GM18508 (cell line): ENCODE measurements at regions not wholly inside any gene's neighbourhood (a gene's known extent, or its start where the extent isn't known, plus 50 kb on each side); places are given as distances from the start of the nearest gene placed in this dataset.
A peak's percentile ranks its signal among the peaks of the same experiment; 100 is the strongest.
"Not testable (repeated sequence)": the region's sequence is repeated elsewhere in the genome, so short reads cannot be mapped to it uniquely, and the experiment has no call there.

Experiments
- ATAC-seq: cut with Tn5 transposase; IDR thresholded peaks from one replicate; pipeline ENCODE4 v1.9.1; 2021; ENCODE audit warnings: moderate number of reproducible peaks; ENCODE audit not compliant: insufficient read depth, unreplicated experiment

DNA sequence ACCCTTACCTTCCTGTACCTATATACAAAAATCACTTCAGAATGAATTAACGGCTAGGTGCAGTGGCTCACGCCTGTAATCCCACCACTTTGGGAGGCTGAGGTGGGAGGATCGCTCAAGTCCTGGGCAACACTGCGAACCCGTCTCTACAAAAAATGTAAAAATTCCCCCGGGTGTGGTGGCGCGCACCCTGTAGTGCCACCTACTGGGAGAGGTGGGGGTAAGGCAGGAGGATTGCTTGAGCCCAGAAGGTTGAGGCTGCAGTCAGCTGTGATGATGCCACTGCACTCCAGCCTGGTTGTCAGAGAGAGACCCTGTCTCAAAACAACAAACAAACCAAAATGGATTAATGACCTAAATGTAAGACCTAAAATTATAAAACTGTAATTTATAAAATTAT lies 307.6 kb downstream of the SPATA31A1 start:
- not testable (repeated sequence) for ATAC-seq

DNA sequence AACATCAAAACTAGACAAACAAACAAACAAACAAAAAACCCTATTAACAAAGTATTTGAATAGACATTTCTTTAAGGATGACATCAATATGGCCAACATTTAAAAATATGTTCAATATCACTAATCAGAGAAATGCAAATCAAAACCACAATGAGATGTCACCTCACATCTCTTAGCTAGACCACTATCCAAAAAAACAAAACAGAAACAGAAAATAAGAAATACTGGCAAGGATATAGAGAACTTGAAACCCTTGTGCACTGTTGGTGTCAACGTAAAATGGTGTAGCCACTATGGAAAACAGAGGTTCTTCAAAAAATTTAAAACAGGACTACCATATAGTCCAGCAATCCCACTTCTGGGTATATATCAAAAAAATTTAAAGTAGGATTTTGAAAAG lies 308.2 kb downstream of the SPATA31A1 start:
- peak; percentile 76 for ATAC-seq

DNA sequence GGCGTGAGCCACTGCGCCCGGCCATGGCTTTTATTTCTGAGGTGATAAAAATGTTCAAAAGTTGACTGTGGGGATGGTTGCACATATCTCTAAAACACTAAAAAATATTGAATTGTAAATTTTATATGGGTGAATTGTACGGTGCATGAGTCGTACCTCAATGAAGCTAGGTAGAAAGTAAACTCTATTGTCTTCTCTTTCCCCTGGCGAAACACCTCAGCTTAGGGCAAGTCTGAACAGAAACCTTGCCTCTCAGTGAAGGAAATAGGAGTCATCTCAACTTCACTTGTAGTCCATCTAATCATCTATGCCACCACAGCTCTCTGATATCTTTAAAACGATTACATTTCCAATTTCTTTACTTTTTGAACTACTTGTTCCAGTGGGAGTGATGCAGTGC lies 309.6 kb downstream of the SPATA31A1 start:
- not testable (repeated sequence) for ATAC-seq

DNA sequence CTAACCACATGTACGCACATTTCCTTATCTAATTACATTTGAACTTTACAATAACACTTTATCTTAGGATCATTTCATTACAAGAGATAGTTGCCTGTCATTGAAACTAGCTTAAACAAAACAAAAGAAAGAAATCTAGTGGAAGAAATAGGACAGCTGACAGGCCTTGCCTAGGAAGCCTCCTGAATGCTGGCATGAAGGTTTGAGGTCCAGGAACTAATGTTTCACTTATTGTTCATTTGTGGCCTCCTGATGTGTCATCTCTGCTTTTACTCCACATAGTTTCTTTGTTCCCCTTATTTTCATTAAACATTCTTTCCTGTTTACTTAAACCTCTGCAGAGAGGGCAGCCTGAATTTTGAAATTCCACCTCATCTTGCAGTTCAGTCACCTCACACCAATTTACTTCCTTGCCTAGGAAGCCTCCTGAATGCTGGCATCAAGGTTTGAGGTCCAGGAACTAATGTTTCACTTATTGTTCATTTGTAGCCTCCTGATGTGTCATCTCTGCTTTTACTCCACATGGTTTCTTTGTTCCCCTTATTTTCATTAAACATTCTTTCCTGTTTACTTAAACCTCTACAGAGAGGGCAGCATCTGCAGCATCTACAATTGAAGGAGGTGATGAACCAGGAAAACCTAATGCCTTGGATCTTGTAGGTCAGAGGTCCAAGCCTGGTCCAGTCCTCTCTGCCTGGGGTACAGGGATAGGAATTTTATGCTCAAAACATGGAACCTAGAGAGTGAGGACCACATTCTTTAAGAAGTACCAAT lies 319.2 kb downstream of the SPATA31A1 start:
- ATAC-seq: not testable (repeated sequence)

DNA sequence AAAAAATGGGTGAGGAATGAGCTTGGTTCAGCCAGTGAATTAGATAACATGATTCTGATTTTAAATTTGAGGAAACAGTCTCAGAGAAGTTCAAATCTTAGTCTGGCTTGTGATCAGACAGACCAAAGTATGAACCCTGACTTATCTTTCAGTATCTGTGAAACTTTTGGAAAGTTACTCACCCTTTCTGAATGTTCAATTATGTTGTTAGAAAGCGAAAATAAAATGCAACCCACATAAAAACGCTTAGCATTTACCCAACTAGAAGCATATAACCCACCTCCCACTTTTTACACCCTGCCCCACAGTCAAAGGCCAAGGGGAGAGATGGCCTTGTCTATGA lies 319.7 kb downstream of the SPATA31A1 start:
- ATAC-seq: not testable (repeated sequence)

DNA sequence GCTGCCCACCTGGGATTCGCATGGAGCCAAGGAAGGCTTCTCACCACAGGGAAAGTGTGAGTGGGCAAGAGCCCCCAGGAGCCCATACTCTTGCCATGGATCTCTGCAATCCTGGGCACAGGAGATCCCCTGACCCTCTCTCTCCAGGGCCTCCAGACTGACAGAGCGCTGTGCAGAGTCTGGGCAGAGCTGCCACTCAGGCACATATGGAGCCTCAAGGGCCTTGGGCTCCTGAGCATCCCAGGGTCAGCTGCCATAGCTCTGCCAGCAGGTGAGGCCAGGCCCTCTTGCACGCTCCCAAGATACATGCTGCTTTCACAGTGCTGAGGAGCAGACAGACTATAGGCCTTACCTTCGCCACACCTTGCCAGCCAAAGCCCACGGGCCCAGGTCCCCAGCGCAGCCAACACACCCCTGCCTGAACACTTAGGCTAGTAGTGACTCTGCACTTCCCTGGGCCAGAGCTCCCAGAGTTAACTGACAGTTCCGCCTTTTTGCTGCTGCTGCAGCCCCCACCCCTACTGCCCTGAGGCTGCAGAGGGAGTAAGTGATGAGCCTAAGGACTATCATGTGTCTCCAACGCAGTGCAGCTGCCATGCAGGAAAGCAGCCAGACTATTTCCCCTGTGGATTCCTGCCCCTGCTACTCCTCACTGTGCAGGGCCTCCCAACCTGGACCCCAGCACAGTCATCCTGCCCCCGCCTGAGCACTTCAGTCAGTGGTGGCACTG lies 323.2 kb downstream of the SPATA31A1 start:
- not testable (repeated sequence) for ATAC-seq

DNA sequence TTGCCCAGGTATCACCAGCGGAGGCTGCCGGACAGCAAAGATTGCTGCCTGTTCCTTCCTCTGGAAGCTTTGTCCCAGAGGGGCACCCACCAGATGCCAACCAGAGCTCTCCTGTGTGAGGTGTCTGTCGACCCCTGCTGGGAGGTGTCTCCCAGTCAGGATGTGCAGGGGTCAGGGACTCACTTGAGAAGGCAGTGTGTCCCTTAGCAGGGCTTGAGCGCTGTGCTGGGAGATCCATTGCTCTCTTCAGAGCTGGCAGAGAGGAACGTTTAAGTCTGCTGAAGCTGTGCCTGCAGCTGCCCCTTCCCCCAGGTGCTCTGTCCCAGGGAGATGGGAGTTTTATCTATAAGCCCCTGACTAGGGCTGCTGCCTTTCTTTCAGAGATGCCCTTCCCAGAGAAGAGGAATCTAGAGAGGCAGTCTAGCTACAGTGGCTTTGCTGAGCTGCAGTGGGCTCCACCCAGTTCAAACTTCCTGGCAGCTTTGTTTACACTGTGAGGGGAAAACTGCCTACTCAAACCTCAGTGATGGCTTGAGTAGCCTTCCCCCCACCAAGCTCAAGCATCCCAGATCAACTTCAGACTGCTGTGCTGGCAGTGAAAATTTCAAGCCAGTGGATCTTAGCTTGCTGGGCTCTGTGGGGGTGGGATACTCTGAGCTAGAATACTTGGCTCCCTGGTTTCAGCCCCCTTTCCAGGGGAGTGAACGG lies 325.4 kb downstream of the SPATA31A1 start:
- not testable (repeated sequence) for ATAC-seq

DNA sequence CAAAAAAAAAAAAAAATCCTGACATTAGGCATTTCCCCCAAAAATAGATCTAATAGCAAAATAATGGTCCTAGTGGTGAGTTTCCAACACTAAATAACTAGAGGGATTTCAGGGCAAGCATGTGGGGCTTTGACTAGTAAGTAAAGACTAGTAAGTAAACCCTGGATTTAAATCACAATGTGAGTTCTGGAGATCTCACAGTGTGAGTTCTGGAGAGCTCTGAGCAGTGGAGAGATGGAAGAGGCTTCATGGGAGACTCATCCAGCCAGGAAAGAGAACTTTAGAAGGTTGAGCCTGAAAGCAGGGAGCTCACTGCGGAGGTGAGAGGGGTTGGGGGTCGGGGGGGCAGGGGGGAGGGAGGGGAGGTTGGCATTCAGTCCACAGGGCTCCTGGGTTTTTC lies 373.4 kb downstream of the SPATA31A1 start:
- ATAC-seq: not testable (repeated sequence)

DNA sequence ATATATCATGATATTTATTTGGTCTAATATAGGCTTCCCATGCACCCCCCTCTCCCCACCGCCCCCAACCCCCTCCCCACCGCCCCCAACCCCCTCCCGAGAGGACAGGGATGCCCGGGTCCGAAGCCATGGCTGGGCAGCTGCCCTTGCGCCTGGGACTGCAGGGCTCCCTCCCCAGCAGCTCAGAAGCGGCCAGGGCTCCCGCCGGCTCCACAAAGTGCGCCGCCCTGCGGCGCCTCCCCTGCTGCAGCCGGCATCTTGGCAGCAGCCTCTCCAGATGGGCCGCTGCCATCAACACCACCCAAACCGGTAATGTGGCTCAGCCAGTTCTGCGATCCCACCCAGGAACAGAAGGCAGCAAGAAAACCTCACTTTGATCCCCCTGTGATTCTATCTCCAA lies 389.4 kb downstream of the SPATA31A1 start:
- ATAC-seq: not testable (repeated sequence)

DNA sequence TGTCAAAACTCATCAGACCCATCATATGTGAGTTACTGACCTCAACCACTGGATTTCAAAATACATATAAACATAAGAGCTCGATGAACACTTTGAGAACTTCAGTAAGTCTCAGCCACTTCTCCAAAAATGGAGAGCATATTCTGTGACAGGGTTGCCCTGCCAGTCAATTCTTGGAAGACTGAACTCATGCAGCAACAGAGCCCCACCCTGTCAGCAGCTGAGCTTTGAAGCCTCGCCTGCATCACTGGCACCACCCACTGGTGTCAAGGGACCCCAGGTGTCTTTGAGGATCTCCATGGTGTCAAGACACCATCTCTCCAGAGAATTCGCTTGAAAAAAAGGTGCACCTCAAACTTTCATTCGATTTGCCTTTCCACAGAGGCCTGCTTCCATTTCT lies 420.1 kb downstream of the SPATA31A1 start:
- not testable (repeated sequence) for ATAC-seq

DNA sequence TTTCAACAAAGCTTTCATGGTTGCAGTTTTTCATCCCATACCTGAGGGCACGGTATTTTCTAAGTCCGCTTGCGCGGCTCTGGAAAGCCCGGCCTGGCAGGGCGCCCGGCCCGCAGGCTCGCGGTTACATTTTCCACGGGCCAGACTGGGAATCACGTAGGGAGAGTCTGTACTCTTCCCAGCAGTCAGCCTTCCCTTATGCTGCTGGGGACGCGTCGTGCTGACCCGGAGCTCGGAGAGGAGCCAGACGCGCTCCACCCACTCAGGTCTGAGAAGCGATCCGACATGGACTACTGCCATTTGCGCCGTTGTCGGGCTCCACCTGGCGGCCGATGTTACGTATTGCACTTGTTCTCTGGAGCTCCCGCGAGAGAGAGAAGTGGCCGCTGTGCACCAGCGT lies 435.9 kb downstream of the SPATA31A1 start:
- peak; percentile 100 for ATAC-seq

DNA sequence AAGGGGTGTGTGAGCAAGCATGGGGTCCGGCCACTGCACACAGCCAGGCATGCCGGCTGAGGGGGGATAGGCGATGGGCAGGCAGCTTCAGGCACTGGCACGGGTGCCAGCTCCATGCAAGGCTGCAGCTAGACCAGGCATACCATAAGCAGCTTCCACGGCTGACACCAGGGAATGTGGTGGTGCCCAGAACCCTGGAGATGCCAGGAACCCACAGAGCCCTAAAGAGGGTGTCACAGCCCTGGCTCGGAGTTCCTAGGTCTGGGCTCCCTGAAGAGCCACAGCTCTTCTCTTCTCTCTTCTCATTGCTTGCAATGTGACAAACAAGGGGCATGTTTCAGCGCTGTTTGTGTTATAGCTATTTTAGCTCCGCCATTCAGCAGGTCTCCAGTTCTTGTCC lies 442.5 kb downstream of the SPATA31A1 start:
- not testable (repeated sequence) for ATAC-seq

DNA sequence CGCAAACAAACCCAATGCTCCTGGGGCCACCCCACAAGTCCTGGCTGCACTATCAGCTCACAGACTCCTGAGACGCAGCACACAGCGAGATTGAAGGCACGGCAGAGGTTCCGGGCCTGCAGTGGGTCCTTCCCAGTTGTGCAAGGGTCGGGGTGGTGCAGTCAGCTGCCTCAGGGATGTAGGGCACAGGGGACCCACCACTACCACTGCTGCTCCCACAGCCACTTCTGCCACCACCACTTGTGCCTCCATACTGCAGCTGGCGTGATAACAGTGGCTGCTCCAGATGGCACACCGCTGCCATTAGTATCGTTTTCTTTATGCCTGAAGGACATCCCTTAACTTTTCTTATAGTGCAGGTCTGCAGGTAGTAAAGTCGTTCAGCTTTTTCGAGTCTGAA lies 443.8 kb downstream of the SPATA31A1 start:
- not testable (repeated sequence) for ATAC-seq

DNA sequence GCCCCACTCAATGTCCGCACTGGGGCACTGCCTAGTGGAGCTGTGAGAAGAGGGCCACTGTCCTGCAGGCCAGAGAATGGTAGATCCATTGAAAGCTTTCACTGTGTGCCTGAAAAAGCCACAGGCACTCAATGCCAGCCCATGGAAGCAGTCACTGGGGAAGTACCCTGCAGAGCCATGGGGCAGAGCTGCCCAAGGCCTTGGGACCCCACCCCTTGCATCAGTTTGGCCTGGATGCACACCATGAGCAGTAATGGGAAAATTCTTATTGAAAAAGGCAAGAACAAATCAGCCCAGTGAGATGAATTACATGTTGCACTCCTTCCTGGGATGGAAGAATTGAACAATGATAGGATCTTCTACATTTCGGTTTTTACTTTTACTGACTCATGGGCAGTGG lies 447.1 kb downstream of the SPATA31A1 start:
- ATAC-seq: not testable (repeated sequence)

DNA sequence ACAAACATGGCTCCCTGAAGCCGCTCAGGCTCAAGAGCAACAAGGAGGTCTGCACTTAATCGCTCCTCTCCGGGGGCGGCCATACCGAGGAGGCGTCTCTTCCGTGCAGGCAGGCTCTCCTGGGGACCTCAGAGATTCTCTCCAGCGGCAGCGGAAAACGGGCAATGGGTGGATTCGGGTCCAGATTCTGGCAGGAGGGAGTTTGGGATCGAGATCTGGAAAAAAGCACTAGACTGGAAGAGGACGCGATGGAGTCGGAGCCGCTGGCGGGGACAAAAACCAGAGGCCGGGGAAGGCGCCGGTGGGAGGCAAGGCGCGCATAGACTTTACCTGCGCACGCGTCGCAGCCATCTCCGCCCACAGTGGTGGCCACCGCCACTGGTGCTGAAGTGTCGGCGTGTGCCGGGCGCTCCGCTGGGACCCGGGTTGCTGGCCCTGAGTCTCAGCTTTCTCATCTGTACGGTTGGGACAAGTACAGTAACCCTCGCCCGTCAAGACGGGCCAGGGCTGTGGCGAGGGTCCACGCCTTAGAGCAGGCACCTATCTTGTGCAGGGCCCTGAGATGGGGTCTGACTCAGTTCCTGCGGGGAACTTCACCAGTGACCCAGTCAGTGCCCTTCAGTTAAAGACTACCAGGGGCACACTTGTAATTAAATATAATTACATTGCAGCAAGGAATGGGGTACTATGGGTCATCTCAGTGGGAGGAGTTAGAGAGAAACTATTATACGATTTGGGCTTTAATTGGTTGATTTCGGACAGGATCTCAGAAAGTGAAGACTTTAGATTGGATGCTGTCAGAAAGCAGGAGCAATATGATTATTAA lies 454.1 kb downstream of the SPATA31A1 start:
- peak; percentile 65 for ATAC-seq

DNA sequence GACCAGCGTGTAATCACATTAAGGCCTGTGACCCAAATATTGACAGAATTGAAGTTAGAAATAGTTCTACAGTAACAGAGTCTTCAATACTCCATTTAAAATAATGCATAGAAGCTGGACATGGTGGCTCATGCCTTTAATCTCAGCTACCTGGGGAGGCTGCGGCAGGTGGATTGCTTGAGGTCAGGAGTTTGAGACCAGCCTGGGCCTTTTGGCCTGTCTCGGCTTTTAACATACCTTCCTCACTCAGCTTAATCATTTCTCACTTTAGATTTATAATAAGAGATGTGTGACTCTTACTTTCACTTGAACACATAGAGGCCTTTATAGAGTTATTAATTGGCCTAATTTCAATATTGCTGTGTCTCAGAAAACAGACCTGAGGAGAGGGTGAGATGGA lies 454.9 kb downstream of the SPATA31A1 start:
- not testable (repeated sequence) for ATAC-seq

DNA sequence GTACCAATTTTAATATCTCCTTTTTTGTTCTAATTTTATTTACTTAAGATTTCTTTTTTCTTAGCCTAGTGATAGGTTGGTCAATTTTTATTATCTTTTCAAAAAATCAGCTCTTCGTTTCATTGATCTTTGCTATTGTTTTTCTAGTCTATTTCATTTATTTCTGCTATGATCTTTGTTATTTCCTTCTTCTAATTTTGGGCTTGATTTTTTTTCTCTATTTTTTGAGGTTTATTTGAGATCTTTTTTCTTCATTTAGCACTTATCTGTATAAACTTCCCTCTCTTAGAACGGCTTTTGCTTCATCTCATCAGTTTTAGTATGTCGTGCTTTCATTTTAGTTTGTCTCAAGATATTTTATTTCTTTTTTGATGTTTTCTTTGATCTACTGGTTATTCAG lies 456.1 kb downstream of the SPATA31A1 start:
- not testable (repeated sequence) for ATAC-seq

DNA sequence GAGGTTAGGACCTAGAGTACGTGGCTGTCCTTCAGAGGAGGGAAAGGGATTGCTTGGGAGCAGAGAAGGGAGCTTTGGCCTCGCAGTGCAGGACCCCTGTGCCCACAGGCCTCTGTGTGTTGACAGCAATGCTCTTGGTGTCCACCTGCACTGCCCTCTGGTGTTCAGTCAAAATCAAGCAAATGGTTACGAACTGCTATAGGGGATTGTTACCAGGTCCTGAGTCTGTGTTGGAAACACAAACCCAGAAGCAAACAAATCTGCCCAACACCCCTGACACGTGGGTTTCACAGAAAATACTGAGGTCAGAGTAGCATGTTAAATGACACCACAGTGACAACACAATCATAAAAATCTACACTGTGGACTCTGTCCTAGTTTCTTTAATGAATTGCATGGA lies 473.0 kb downstream of the SPATA31A1 start:
- ATAC-seq: not testable (repeated sequence)
